GM12878 (cell line): ENCODE measurements at regions not wholly inside any gene's neighbourhood (a gene's known extent, or its start where the extent isn't known, plus 50 kb on each side); places are given as distances from the start of the nearest gene placed in this dataset.
A peak's percentile ranks its signal among the peaks of the same experiment; 100 is the strongest.

Source experiments
- ATAC-seq: fragments of 200-7000 bp; cut with Tn5 transposase; 3 replicates; pipeline ENCODE4 v1.9.1; 2020; ENCODE audit warnings: mild to moderate bottlenecking, moderate library complexity
- BruUV-seq: library from RNA; stranded (reverse); fragments of 400-500 nt; replicated peaks from 2 replicates; lab custom pipeline; 2021; lab: Mats Ljungman, UMichigan
- CTCF ChIA-PET: fragments of 300-600 bp; sonication (Branson Sonifier 250); formaldehyde crosslinking; extraction: SDS; loops from one replicate; lab custom pipeline; 2021; ENCODE audit warnings: inconsistent platforms; lab: Yijun Ruan, JAX
- POLR2A ChIA-PET: fragments of 350-600 bp; formaldehyde crosslinking; extraction: SDS; loops from one replicate; lab custom pipeline; 2021; ENCODE audit warnings: inconsistent platforms; lab: Charles Lee
- RAD21 ChIA-PET: fragments of 300-600 bp; sonication (Branson Sonifier 250); formaldehyde crosslinking; loops from one replicate; lab custom pipeline; 2023; ENCODE audit warnings: antibody characterized with exemption; ENCODE audit not compliant: unreplicated experiment; lab: Charles Lee
- SMC1A ChIA-PET: fragments of 300-600 bp; sonication (Branson Sonifier 250); formaldehyde crosslinking; loops from one replicate; lab custom pipeline; 2023; ENCODE audit not compliant: unreplicated experiment, uncharacterized antibody; lab: Charles Lee
- DNase-seq: peaks from one replicate; pipeline ENCODE4 v3.0.0-alpha.2; 2011; ENCODE audit warnings: low read depth, low spot score
- FAIRE-seq: peaks from 3 replicates; lab custom pipeline; 2011; peaks lifted over from hg19 to GRCh38; lab: Jason Lieb, UNC
- H2AFZ ChIP-seq: 2 replicates; pipeline ENCODE4 v1.6.0; 2011; ENCODE audit warnings: low read depth, low read length, control low read depth; ENCODE audit not compliant: control insufficient read depth
- H3K27ac ChIP-seq: 2 replicates; pipeline ENCODE4 v1.5.1; 2011; ENCODE audit warnings: control low read depth; ENCODE audit not compliant: control insufficient read depth, insufficient read depth
- H3K27me3 ChIP-seq, 2 experiments: replicated peaks in 1 of 2; 2 replicates each; pipeline versions ENCODE4 v1.6.0 to v1.6.1; 2011; ENCODE audit warnings: low read length in 1 of 2; ENCODE audit not compliant: control insufficient read depth in 2 of 2, insufficient read depth in 2 of 2
- H3K36me3 ChIP-seq, 2 experiments: 2 replicates each; pipeline ENCODE4 v1.5.1; 2011; ENCODE audit warnings: low read length in 1 of 2; ENCODE audit not compliant: control insufficient read depth in 2 of 2, insufficient read depth in 2 of 2
- H3K4me1 ChIP-seq: 2 replicates; pipeline ENCODE4 v1.6.1; 2011; ENCODE audit warnings: mild to moderate bottlenecking, low read length, moderate library complexity, mixed read lengths; ENCODE audit not compliant: control insufficient read depth, insufficient read depth
- H3K4me2 ChIP-seq: 2 replicates; pipeline ENCODE4 v1.6.0; 2011; ENCODE audit warnings: control low read depth; ENCODE audit not compliant: control insufficient read depth, insufficient read depth
- H3K4me3 ChIP-seq: fragments of 200-600 bp; sonication (generic); 2 replicates; pipeline ENCODE4 v1.5.1; 2016
- H3K79me2 ChIP-seq: 2 replicates; pipeline ENCODE4 v1.6.0; 2011; ENCODE audit warnings: low read length; ENCODE audit not compliant: control insufficient read depth, insufficient read depth
- H3K9ac ChIP-seq: 2 replicates; pipeline ENCODE4 v1.8.0; 2011; ENCODE audit warnings: low read length, control low read depth, mixed read lengths; ENCODE audit not compliant: control insufficient read depth, insufficient read depth
- H3K9me3 ChIP-seq: replicated peaks from 3 replicates; pipeline ENCODE4 v1.5.1; 2011; ENCODE audit warnings: mild to moderate bottlenecking, low read length; ENCODE audit not compliant: control insufficient read depth, insufficient read depth
- H4K20me1 ChIP-seq: 2 replicates; pipeline ENCODE4 v1.6.0; 2011; ENCODE audit not compliant: control insufficient read depth, insufficient read depth
- ETV6 ChIP-seq, 2 experiments: fragments of 450-650 bp in 1 of 2; IDR thresholded peaks in 1 of 2; conservative IDR thresholded peaks in 1 of 2; 2 replicates each; pipeline ENCODE4 v1.6.1; 2014; ENCODE audit warnings: antibody characterized with exemption in 1 of 2, borderline replicate concordance in 1 of 2, low read depth in 1 of 2, mild to moderate bottlenecking in 1 of 2, moderate library complexity in 1 of 2
- GATAD2B ChIP-seq: fragments of 450-650 bp; conservative IDR thresholded peaks from 2 replicates; pipeline ENCODE4 v1.6.1; 2017; ENCODE audit warnings: low read depth, mild to moderate bottlenecking, moderate library complexity
- HSF1 ChIP-seq: fragments of 150-350 bp; IDR thresholded peaks from 2 replicates; pipeline ENCODE4 v1.6.1; 2014; ENCODE audit warnings: mild to moderate bottlenecking, low read depth, low read length
- IRF4 ChIP-seq: IDR thresholded peaks from 2 replicates; pipeline ENCODE4 v1.6.1; 2011; ENCODE audit warnings: low read depth, low read length
- PKNOX1 ChIP-seq: fragments of 450-650 bp; IDR thresholded peaks from 2 replicates; pipeline ENCODE4 v1.6.1; 2016; ENCODE audit warnings: mild to moderate bottlenecking
- POU2F2 ChIP-seq: IDR thresholded peaks from 3 replicates; pipeline ENCODE4 v1.6.1; 2011; ENCODE audit warnings: low read depth, mild to moderate bottlenecking, low read length, borderline replicate concordance
- RAD21 ChIP-seq: IDR thresholded peaks from 2 replicates; pipeline ENCODE4 v1.6.1; 2011; ENCODE audit warnings: mild to moderate bottlenecking, low read depth, low read length, moderate library complexity; ENCODE audit not compliant: insufficient read depth
- SIX5 ChIP-seq: IDR thresholded peaks from 2 replicates; pipeline ENCODE4 v1.6.1; 2011; ENCODE audit warnings: mild to moderate bottlenecking, low read depth, low read length, moderate library complexity; ENCODE audit not compliant: severe bottlenecking
- TARDBP ChIP-seq: IDR thresholded peaks from 2 replicates; pipeline ENCODE4 v1.6.1; 2016; ENCODE audit warnings: borderline replicate concordance
- WGBS: methylation state at CpG from one replicate; pipeline ENCODE4 v1.1.6; 2016; ENCODE audit warnings: low lambda C conversion rate; ENCODE audit not compliant: insufficient replicate concordance, insufficient coverage; ENCODE audit errors: missing lambda C conversion rate; 5-methylcytosine and 5-hydroxymethylcytosine counted together
- in situ Hi-C: fragments of 300-500 bp; cut with MboI; formaldehyde crosslinking; loops from 9 replicates; pipeline ENCODE4 v1.14.3; 2018; ENCODE audit warnings: mixed read lengths
- intact Hi-C: fragments of 100-400 bp; cut with micrococcal nuclease; formaldehyde crosslinking; loops from one replicate; pipeline ENCODE4 v1.14.2; 2022; ENCODE audit not compliant: unreplicated experiment
- TF ChIP-seq, protein P1 (sequence below): fragments of 450-650 bp; IDR thresholded peaks from 2 replicates; pipeline ENCODE4 v1.6.1; 2017; ENCODE audit warnings: borderline replicate concordance
- TF ChIP-seq, protein P2 (sequence below): fragments of 150-350 bp; IDR thresholded peaks from 2 replicates; pipeline ENCODE4 v1.6.1; 2016; ENCODE audit warnings: low read depth, low read length

DNA sequence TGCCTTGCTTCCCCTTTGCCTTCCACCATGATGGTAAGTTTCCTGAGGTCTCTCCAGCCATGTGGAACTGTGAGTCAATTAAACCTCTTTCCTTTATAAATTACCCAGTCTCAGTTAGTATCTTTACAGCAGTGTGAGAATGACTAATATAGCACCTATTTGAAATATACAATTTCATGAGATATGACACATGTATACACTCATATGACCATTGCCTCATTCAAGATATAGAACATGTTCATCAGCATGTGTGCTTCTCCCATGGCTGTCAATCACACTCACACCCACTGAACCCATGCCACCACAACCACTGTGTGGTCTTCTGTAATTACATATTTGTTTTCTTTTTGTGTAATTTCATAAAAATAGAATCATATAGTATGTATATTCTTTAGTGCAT, 599.5 kb upstream of the EPHA6 start:
- peak; percentile 49 for TF ChIP-seq PKNOX1
- no peak for TF ChIP-seq POU2F2
- BruUV-seq, result no TSS peak
- DNase-seq (no peak), ATAC-seq (no peak), FAIRE-seq (no peak)
- H3K4me2 ChIP-seq, result no peak overlapping the region
- RAD21 ChIA-PET, result no interaction called here
- H3K27ac ChIP-seq, result no peak overlapping the region
- intact Hi-C loops, result no loop called here
- H3K4me1 ChIP-seq, result no peaks in the 10 kb centered on the region
- no peak overlapping the region for H2AFZ ChIP-seq
- CTCF ChIA-PET, result no interaction called here
- no peaks in the 10 kb centered on the region for H3K9me3 ChIP-seq
- in situ Hi-C loops, result no loop called here
- H3K27me3 ChIP-seq, result no peaks in the 10 kb centered on the region
- no peaks in the 10 kb centered on the region for H3K79me2 ChIP-seq
- no peak overlapping the region for H3K4me3 ChIP-seq
- no peak overlapping the region for H3K9ac ChIP-seq
- no peaks in the 10 kb centered on the region for H3K36me3 ChIP-seq
- SMC1A ChIA-PET, result no interaction called here
- H4K20me1 ChIP-seq, result no peaks in the 10 kb centered on the region
- POLR2A ChIA-PET, result no interaction called here

DNA sequence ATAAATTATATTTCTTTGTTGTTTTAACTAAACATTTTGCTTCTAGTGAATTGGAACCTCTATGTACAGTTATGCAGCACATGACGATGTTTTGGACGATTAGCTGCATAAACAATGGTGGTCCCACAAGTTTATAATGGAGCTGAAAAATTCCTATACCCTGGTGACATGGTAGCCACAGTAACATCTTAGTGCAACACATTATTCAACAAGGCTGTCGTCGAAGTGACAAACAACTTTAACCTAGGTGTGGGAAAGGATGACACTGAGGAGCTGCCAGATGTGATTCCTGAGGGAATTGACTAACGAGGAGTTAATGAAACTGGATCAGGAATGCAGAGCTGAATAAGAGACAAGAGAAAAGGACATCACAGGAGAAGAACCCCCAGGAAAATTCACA, 588.9 kb upstream of the EPHA6 start:
- H3K9me3 ChIP-seq, result no peaks in the 10 kb centered on the region
- H3K27ac ChIP-seq, result no peak overlapping the region
- no peaks in the 10 kb centered on the region for H3K27me3 ChIP-seq
- 31% methylated on average over 5 of the region's 5 CpGs for WGBS
- FAIRE-seq (no peak), ATAC-seq (no peak), DNase-seq (no peak)
- H4K20me1 ChIP-seq, result no peaks in the 10 kb centered on the region
- ChIA-PET CTCF (no interaction called here), RAD21 (interaction anchor here (0.9 kb wide), 1 partner anchor 19 kb away, joined by 3 read pairs; no protein-coding TSS in a partner anchor), POLR2A (no interaction called here), SMC1A (interaction anchor here (1.4 kb wide), 1 partner anchor 9 kb away, joined by 3 read pairs; no protein-coding TSS in a partner anchor)
- H3K4me3 ChIP-seq, result no peak overlapping the region
- no peaks in the 10 kb centered on the region for H3K36me3 ChIP-seq
- BruUV-seq, result no TSS peak
- no peak overlapping the region for H3K4me2 ChIP-seq
- H3K9ac ChIP-seq, result no peak overlapping the region
- intact Hi-C loops, result no loop called here
- no peaks in the 10 kb centered on the region for H3K79me2 ChIP-seq
- H2AFZ ChIP-seq, result no peak overlapping the region
- H3K4me1 ChIP-seq, result no peaks in the 10 kb centered on the region
- in situ Hi-C loops, result no loop called here
- TF ChIP-seq ETV6 (conservative IDR thresholded peaks at IDR 0.05 in 1 of 2, IDR thresholded peaks at IDR 0.05 in 1 of 2; ENCODE audit: borderline replicate concordance in 1 of 2, low read depth in 1 of 2), result no peak
- TF ChIP-seq, protein P1, sequence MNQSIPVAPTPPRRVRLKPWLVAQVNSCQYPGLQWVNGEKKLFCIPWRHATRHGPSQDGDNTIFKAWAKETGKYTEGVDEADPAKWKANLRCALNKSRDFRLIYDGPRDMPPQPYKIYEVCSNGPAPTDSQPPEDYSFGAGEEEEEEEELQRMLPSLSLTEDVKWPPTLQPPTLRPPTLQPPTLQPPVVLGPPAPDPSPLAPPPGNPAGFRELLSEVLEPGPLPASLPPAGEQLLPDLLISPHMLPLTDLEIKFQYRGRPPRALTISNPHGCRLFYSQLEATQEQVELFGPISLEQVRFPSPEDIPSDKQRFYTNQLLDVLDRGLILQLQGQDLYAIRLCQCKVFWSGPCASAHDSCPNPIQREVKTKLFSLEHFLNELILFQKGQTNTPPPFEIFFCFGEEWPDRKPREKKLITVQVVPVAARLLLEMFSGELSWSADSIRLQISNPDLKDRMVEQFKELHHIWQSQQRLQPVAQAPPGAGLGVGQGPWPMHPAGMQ, result no peak
- TF ChIP-seq HSF1, result no peak
- no peak for TF ChIP-seq TARDBP
- TF ChIP-seq, protein P2, sequence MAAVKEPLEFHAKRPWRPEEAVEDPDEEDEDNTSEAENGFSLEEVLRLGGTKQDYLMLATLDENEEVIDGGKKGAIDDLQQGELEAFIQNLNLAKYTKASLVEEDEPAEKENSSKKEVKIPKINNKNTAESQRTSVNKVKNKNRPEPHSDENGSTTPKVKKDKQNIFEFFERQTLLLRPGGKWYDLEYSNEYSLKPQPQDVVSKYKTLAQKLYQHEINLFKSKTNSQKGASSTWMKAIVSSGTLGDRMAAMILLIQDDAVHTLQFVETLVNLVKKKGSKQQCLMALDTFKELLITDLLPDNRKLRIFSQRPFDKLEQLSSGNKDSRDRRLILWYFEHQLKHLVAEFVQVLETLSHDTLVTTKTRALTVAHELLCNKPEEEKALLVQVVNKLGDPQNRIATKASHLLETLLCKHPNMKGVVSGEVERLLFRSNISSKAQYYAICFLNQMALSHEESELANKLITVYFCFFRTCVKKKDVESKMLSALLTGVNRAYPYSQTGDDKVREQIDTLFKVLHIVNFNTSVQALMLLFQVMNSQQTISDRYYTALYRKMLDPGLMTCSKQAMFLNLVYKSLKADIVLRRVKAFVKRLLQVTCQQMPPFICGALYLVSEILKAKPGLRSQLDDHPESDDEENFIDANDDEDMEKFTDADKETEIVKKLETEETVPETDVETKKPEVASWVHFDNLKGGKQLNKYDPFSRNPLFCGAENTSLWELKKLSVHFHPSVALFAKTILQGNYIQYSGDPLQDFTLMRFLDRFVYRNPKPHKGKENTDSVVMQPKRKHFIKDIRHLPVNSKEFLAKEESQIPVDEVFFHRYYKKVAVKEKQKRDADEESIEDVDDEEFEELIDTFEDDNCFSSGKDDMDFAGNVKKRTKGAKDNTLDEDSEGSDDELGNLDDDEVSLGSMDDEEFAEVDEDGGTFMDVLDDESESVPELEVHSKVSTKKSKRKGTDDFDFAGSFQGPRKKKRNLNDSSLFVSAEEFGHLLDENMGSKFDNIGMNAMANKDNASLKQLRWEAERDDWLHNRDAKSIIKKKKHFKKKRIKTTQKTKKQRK, result no peak
- no peak for TF ChIP-seq SIX5
- no peak for TF ChIP-seq RAD21
- no peak for TF ChIP-seq IRF4
- no peak for TF ChIP-seq GATAD2B
